ENCODE measurements at regions not wholly inside any gene's neighbourhood (a gene's known extent, or its start where the extent isn't known, plus 50 kb on each side); places are given as distances from the start of the nearest gene placed in this dataset.

- TF ChIP-seq CTCF (IDR thresholded peaks at IDR 0.05) = no peak
- ATAC-seq (ENCODE audit: poor library complexity) = no peak
- no peak for DNase-seq
- Histone ChIP-seq H3K4me1 (ENCODE audit: insufficient read depth, low read length) (no peaks in the 10 kb centered on the region), H3K4me3 (ENCODE audit: low read length) (no peak overlapping the region), H3K36me3 (ENCODE audit: insufficient read depth, low read length) (no peaks in the 10 kb centered on the region), H3K27ac (ENCODE audit: low read depth in 1 of 2, low read length in 2 of 2) (no peak overlapping the region), H3K9me3 (ENCODE audit: control insufficient read depth in 1 of 2, insufficient read depth in 1 of 2, low read length in 2 of 2) (no peaks in the 10 kb centered on the region), H3K27me3 (ENCODE audit: control insufficient read depth in 1 of 2, insufficient read depth in 2 of 2, low read length in 2 of 2) (no peaks in the 10 kb centered on the region)
- intact Hi-C loops (cut with DNase I, micrococcal nuclease) = no loop called here
- H3K9me3 Mint-ChIP-seq = no peaks in the 10 kb centered on the region
- no peaks in the 10 kb centered on the region for H3K36me3 Mint-ChIP-seq (ENCODE audit: low read depth)
- POLR2A ChIA-PET = no interaction called here
- no peak overlapping the region for H3K4me3 Mint-ChIP-seq
- H3K4me1 Mint-ChIP-seq (ENCODE audit: low read depth) = no peaks in the 10 kb centered on the region
- H3K27ac Mint-ChIP-seq = no peak overlapping the region
- CTCF ChIA-PET = no interaction called here
- H3K27me3 Mint-ChIP-seq = peaks cover 13% of the 10 kb centered on the region
Observed at GRCh38 chr2:118720866-118721265, 126.6 kb downstream of the EN1 start.

- TF ChIP-seq CTCF (IDR thresholded peaks at IDR 0.05) = no peak
- Histone ChIP-seq H3K9me3 (ENCODE audit: control insufficient read depth in 1 of 2, insufficient read depth in 1 of 2, low read length in 2 of 2) (no peaks in the 10 kb centered on the region), H3K27me3 (ENCODE audit: control insufficient read depth in 1 of 2, insufficient read depth in 2 of 2, low read length in 2 of 2) (no peaks in the 10 kb centered on the region), H3K4me3 (ENCODE audit: low read length) (no peak overlapping the region), H3K4me1 (ENCODE audit: insufficient read depth, low read length) (no peaks in the 10 kb centered on the region), H3K27ac (ENCODE audit: low read depth in 1 of 2, low read length in 2 of 2) (no peak overlapping the region), H3K36me3 (ENCODE audit: insufficient read depth, low read length) (no peaks in the 10 kb centered on the region)
- H3K9me3 Mint-ChIP-seq = no peaks in the 10 kb centered on the region
- H3K27ac Mint-ChIP-seq = no peak overlapping the region
- no peak overlapping the region for H3K4me3 Mint-ChIP-seq
- ChIA-PET POLR2A (no interaction called here), CTCF (no interaction called here)
- DNase-seq = no peak
- H3K36me3 Mint-ChIP-seq (ENCODE audit: low read depth) = no peaks in the 10 kb centered on the region
- no peak for ATAC-seq (ENCODE audit: poor library complexity)
- H3K27me3 Mint-ChIP-seq = peaks cover 11% of the 10 kb centered on the region
- intact Hi-C loops (cut with DNase I, micrococcal nuclease) = no loop called here
- no peaks in the 10 kb centered on the region for H3K4me1 Mint-ChIP-seq (ENCODE audit: low read depth)
Observed at GRCh38 chr2:118718921-118719320, 128.5 kb downstream of the EN1 start.

GRCh38 chr2:118716102-118716501 is 131.3 kb downstream of the EN1 start:
- CTCF ChIA-PET = no interaction called here
- no peaks in the 10 kb centered on the region for H3K9me3 Mint-ChIP-seq
- Histone ChIP-seq H3K27ac (ENCODE audit: low read depth in 1 of 2, low read length in 2 of 2) (no peak overlapping the region), H3K27me3 (ENCODE audit: control insufficient read depth in 1 of 2, insufficient read depth in 2 of 2, low read length in 2 of 2) (no peaks in the 10 kb centered on the region), H3K4me3 (ENCODE audit: low read length) (no peak overlapping the region), H3K4me1 (ENCODE audit: insufficient read depth, low read length) (no peaks in the 10 kb centered on the region), H3K36me3 (ENCODE audit: insufficient read depth, low read length) (no peaks in the 10 kb centered on the region), H3K9me3 (ENCODE audit: control insufficient read depth in 1 of 2, insufficient read depth in 1 of 2, low read length in 2 of 2) (no peaks in the 10 kb centered on the region)
- POLR2A ChIA-PET = no interaction called here
- no peak for DNase-seq
- H3K4me3 Mint-ChIP-seq = no peak overlapping the region
- no peaks in the 10 kb centered on the region for H3K36me3 Mint-ChIP-seq (ENCODE audit: low read depth)
- intact Hi-C loops (cut with DNase I, micrococcal nuclease) = no loop called here
- H3K27me3 Mint-ChIP-seq = peaks cover 16% of the 10 kb centered on the region
- no peak overlapping the region for H3K27ac Mint-ChIP-seq
- H3K4me1 Mint-ChIP-seq (ENCODE audit: low read depth) = no peaks in the 10 kb centered on the region
- no peak for TF ChIP-seq CTCF (IDR thresholded peaks at IDR 0.05)
- no peak for ATAC-seq (ENCODE audit: poor library complexity)
